Bronchial epithelial cell (primary cell): ENCODE measurements at regions not wholly inside any gene's neighbourhood (a gene's known extent, or its start where the extent isn't known, plus 50 kb on each side); places are given as distances from the start of the nearest gene placed in this dataset.
A peak's percentile ranks its signal among the peaks of the same experiment; 100 is the strongest.

Source experiments
- DNase-seq: peaks from one replicate; pipeline ENCODE4 v3.0.0-alpha.2; 2010; ENCODE audit warnings: low read depth
- FAIRE-seq: peaks from 2 replicates; lab custom pipeline; 2011; peaks lifted over from hg19 to GRCh38; lab: Jason Lieb, UNC
- H3K27me3 ChIP-seq: 2 replicates; pipeline ENCODE4 v1.5.1; 2011; ENCODE audit warnings: low read length; ENCODE audit not compliant: control insufficient read depth, insufficient read depth
- H3K36me3 ChIP-seq: 2 replicates; pipeline ENCODE4 v1.5.1; 2011; ENCODE audit warnings: low read length; ENCODE audit not compliant: control insufficient read depth, insufficient read depth
- H3K4me3 ChIP-seq: 2 replicates; pipeline ENCODE4 v1.5.1; 2011; ENCODE audit warnings: mild to moderate bottlenecking, low read depth, low read length, control low read depth
- TF ChIP-seq, protein P1 (sequence below): IDR thresholded peaks from 2 replicates; pipeline ENCODE4 v1.5.1; 2011; ENCODE audit warnings: mild to moderate bottlenecking, moderate library complexity, low read length, control low read depth, inconsistent platforms; ENCODE audit not compliant: insufficient read depth, severe bottlenecking

DNA sequence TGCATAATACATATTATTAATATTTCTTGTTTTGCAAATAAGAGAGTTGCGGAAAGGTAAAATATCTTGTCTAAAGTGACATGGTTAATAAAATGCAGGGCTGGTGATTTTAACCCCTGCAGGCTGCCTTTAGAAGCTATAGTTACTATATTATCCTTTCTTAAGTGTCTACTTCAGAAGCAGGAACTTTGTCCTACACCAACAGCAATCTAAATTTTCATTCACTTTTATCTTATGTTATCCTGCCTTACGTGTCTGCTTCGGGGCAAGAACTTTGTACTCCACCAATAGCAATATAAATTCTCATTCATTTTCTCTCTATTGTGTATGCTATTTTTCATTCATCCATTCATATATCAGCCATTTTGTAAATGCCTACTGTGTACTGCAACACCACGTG, 719.5 kb downstream of the TLR4 start:
- Histone ChIP-seq H3K36me3 (no peaks in the 10 kb centered on the region), H3K27me3 (no peaks in the 10 kb centered on the region), H3K4me3 (no peak overlapping the region)
- DNase-seq (no peak), FAIRE-seq (no peak)
- TF ChIP-seq, protein P1, sequence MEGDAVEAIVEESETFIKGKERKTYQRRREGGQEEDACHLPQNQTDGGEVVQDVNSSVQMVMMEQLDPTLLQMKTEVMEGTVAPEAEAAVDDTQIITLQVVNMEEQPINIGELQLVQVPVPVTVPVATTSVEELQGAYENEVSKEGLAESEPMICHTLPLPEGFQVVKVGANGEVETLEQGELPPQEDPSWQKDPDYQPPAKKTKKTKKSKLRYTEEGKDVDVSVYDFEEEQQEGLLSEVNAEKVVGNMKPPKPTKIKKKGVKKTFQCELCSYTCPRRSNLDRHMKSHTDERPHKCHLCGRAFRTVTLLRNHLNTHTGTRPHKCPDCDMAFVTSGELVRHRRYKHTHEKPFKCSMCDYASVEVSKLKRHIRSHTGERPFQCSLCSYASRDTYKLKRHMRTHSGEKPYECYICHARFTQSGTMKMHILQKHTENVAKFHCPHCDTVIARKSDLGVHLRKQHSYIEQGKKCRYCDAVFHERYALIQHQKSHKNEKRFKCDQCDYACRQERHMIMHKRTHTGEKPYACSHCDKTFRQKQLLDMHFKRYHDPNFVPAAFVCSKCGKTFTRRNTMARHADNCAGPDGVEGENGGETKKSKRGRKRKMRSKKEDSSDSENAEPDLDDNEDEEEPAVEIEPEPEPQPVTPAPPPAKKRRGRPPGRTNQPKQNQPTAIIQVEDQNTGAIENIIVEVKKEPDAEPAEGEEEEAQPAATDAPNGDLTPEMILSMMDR, result no peak

DNA sequence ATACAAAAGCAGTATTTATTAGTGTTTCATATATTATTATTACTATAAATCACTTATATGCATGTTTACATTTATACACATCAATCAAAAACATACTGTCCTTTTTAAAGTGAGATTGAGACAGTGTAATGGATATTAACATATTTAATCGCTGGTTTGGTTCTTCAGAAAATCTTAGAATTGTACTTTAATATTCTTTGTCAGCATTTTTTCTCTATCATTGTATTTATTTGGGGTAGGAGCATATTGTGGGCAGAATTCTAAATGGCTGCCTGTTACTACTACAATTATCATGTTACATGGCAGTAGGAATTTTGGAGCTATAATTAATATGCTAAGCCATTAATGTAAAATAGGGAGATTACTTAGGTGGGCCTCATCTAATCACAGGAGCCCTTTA, 722.6 kb downstream of the TLR4 start:
- FAIRE-seq, result no peak
- TF ChIP-seq, protein P1, result no peak
- DNase-seq, result no peak
- no peaks in the 10 kb centered on the region for H3K36me3 ChIP-seq
- H3K27me3 ChIP-seq, result no peaks in the 10 kb centered on the region
- H3K4me3 ChIP-seq, result no peak overlapping the region

DNA sequence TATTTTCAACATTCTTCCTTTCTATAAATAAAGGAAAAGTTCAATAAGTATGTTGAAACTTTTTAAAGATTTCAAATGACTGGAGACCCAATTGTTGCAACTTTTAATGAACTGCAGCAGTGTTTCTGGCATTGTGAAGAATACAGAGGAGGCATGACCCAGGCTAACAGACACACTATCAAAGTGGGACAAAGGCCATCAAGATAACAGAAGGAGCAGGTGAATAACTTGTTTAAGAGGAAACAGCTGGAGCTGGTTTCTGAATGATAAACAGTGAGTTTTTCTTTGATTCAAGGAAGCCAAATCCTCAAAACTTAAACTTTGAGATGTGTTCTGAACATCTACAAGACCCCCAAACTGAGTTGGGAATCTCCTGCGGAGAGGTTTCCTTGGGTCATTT, 734.6 kb downstream of the TLR4 start:
- H3K4me3 ChIP-seq, result no peak overlapping the region
- no peaks in the 10 kb centered on the region for H3K27me3 ChIP-seq
- TF ChIP-seq, protein P1, result no peak
- H3K36me3 ChIP-seq, result no peaks in the 10 kb centered on the region
- FAIRE-seq (no peak), DNase-seq (no peak)

DNA sequence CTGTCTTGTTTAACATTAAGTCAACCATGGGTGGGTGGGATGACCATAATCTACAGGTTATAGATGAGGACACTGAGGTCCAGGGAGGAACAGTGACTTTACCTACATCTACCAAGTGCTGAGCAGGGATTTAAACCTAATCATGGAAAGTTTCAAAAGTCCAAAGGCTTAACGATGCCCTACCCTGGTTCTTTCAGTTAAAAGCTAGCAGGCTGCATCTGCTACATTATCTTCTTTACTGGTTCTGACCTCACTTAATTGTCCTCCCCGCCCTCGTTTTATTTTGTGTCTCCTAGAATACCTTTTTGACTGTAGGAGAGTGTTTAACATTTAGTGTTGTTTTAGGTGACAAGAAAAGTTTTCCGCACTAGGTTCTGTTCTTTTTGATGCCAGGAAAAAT, 735.2 kb downstream of the TLR4 start:
- Histone ChIP-seq H3K4me3 (no peak overlapping the region), H3K27me3 (no peaks in the 10 kb centered on the region), H3K36me3 (no peaks in the 10 kb centered on the region)
- DNase-seq, result no peak
- FAIRE-seq, result no peak
- TF ChIP-seq, protein P1, result no peak

DNA sequence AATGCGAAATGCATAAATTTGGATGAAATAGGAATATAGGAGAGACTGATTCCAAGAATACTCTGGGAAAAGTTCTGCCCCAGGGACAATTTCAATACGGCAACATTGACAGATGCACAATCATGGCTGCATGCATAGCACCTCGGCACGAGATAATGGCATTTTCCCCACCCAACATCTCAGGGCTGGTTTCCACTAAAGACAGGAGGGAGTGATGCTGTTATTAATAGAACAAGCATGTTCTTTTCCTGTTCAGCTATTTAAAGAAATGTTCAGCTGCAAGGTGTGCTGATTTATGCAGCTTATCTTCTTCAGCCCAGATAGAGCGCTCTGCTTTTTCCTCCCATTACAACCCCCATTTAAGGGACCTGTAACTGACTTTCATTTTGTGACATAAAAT, 740.2 kb downstream of the TLR4 start:
- no peak for FAIRE-seq
- Histone ChIP-seq H3K27me3 (no peaks in the 10 kb centered on the region), H3K36me3 (no peaks in the 10 kb centered on the region), H3K4me3 (no peak overlapping the region)
- TF ChIP-seq, protein P1, result no peak
- no peak for DNase-seq

DNA sequence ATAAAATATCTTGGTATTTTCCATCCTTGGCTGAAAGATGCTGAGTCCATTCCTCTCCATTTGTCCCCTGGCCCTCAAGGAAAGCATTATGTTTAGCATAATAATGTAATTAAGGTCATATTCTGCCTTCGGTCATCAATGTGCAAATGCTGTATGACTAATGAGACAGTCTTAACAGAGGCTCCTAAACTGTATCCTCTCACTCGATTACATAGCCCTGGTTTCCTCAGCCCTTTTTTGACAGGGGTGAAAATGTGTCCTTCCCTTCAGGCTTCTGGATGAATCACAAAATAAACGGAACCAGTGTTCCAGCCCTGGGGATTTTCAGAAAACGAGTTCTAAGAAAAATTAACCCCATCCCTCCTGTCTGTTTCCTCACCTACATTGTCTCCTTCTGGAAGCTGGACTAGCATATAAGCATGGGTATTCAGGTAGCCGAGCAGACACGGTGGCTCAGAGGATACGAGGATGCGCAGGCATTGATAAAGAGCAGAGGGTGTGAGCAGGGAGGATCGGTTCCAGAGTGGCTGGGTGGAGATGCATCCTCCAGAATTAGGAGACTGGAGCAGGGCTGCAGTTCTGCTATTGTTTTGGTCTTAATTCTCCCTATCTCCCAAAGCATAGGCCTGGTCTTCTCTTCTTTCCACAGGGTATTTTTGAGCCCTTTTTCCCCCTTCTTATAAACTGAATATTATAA, 742.9 kb downstream of the TLR4 start:
- TF ChIP-seq, protein P1, result no peak
- H3K4me3 ChIP-seq, result no peak overlapping the region
- peak; percentile 0 for DNase-seq
- no peak for FAIRE-seq
- H3K27me3 ChIP-seq, result no peaks in the 10 kb centered on the region
- no peaks in the 10 kb centered on the region for H3K36me3 ChIP-seq
